Posterior cingulate gyrus (tissue), 11 donors: ENCODE measurements at regions not wholly inside any gene's neighbourhood (a gene's known extent, or its start where the extent isn't known, plus 50 kb on each side); places are given as distances from the start of the nearest gene placed in this dataset.
"Not testable (repeated sequence)": the region's sequence is repeated elsewhere in the genome, so short reads cannot be mapped to it uniquely, and the experiment has no call there.

Experiments
- DNase-seq, 10 donors: peaks; one replicate each; pipeline versions ENCODE4 v3.0.0 to v3.0.0-alpha.2; 2020 to 2021; ENCODE audit warnings: mixed read lengths in 3 of 10
- intact Hi-C: fragments of 100-400 bp; cut with DNase I; formaldehyde crosslinking; loops from one replicate; pipeline ENCODE4 v1.15.1; 2023

GRCh38 chr11:90447618-90448017, 224.8 kb upstream of the CHORDC1 start:
- peak in 1 of 10 donors; percentile 42 for DNase-seq
- intact Hi-C loops = no loop called here

DNA sequence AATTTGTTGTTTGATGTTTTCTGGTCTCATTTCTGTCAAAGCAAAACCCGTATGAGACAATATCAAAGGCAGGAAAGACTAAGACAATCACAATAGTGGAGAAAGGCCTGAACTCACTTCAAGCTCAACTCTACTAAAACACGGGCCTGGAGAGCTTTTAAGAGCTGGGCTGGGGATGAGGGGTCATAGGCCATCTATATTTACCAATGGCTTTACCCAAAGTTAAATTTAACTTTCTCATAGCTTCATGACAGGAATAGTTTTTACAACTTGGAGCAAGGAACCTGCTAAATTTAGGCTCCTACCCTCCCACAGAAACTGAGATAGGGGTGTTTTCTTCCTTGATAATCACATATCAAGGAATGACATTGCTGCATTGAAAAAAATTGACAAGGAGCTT, 223.4 kb upstream of the CHORDC1 start:
- intact Hi-C loops = no loop called here
- DNase-seq = no peak

GRCh38 chr11:90438069-90438468, 215.2 kb upstream of the CHORDC1 start:
- intact Hi-C loops = no loop called here
- DNase-seq = no peak

DNA sequence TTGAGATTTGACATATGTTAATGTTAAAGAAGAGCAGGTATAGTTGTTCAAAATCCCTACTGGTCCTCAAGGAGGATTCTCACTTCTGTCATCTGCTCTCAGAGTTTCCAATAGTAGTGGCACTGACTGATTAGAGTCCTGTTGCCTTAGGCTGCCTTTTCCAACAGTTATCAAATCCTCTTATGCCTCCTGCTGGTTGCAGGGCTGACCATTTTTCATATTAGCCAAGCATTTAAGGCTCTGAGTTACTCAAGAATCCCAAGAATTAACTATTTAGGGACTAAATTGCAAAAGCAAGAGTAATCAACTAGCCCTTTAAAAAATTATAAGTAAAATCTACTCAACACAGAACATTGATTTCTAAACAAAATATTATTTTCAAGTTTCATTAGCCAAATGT, 212.0 kb upstream of the CHORDC1 start:
- DNase-seq = no peak
- intact Hi-C loops = no loop called here

DNA sequence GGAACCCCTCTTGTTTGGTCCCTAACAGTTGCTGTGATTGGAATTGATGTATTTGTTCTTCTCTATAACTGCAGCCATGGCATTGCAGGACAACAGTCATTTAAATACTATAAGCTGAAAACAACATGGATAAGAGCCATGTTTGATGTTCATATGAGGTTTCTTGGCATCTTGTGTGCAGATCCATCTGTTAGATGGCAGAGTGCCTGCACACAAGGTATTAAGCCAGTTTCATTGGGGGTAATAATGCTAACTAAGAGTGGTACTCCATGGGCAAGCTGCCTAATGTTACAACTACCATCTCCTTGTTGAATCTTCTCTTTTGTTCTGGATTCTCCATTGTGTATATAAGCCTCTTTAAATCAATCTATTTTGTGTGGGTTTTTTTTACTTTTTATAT, 206.0 kb upstream of the CHORDC1 start:
- intact Hi-C loops = no loop called here
- no peak for DNase-seq

GRCh38 chr11:90426442-90426841, 203.6 kb upstream of the CHORDC1 start:
- intact Hi-C loops = no loop called here
- DNase-seq = no peak

DNA sequence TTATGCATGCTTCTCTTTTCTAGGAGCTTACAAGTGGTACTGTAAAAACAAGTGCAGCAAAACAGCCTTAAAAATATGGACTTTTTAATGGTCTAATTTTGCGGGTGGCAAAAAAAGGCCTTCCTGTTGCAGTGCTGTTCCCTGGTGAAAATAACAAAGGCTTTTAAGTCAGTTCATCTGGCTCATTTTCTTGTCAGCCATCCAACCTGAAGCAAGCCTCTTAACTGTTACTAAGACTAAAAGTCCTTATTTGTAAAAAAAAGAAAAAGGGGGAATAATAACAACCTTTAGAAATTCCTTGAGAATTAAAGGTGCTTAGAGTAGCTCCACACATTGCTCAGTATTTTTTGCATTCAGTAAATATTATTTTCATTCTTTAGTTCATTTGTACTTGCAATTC, 200.5 kb upstream of the CHORDC1 start:
- no peak for DNase-seq
- intact Hi-C loops = no loop called here

DNA sequence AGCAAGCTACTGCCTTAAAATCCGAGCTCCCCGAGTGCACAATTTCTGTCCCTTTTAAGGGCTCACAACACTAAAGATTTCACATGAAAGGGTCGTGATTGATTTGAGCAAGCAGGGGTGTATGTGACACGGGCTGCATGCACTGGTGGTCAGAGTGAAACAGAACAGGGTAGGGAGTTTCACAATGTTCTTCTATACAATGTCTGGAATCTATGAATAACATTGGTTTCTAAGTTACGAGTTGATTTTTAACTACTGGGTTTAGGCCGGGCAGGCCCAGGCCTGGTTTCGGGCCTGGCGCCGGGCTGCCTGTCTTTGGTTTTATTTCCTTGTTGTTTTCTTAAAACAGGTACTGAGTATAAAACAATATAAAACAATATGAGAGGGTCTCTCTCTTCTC, 199.9 kb upstream of the CHORDC1 start:
- DNase-seq, intact Hi-C loops: not testable (repeated sequence)

DNA sequence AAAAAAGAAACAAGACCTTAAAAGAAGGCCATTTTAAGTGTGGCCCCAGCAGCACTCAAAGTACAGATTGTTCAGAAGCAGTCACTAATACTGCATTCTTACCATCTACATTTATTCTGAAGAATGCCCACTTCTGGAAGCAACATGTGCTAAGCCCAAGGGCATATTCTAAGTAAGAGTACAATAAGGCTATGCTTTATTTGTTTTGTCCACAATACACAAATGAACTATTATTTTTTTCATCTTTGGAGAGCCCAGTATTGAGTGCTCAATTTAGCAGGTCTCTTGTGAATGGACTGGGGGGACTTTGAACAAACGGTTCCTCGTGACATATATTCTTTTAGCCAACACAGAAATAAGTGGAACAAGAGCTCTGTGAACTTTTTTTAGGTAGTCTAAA, 191.4 kb upstream of the CHORDC1 start:
- intact Hi-C loops = no loop called here
- no peak for DNase-seq

- intact Hi-C loops = no loop called here
Observed at GRCh38 chr11:90407350-90407749, 184.5 kb upstream of the CHORDC1 start.

DNA sequence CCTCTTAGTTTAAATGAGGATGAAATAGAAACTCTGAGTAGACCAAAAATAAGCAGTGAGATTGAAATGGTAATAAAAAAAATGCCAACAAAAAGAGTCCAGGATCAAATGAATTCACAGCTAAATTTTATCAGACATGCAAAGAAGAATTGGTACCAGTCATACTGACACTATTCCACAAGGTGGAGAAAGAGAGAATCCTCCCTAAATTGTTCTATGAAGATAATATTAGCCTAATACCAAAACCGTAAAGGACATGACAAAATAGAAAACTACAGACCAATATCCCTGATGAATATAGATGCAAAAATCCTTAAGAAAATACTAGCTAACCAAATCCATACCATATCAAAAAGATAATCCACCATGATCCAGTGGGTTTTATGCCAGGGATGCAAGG, 169.8 kb upstream of the CHORDC1 start:
- no peak for DNase-seq
- intact Hi-C loops = no loop called here

More at GRCh38 chr11:90407350-90407749, 184.5 kb upstream of the CHORDC1 start:
- DNase-seq = no peak

DNA sequence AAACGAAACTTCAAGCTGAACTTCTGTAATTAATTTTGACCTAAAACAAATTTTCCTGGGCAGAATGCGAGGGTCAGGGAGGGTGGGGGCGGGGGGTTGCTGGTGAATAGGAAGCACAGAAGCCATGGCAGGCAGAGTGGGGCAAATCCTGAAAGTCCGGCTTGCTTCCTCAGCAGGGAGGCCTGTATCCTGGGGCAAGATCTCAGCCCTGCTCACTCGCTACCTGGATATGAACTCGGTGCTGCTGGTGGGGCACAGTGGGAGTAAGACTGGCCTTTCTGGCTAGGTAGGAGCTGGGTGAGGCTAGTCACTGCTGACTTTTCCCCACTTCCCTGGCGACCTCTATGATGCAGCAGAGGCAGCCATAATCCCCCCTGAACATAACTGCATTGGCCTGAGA, 168.9 kb upstream of the CHORDC1 start:
- DNase-seq = peak in 1 of 10 donors; percentile 33
- intact Hi-C loops = no loop called here

GRCh38 chr11:90380206-90380605, 157.4 kb upstream of the CHORDC1 start:
- intact Hi-C loops = no loop called here
- DNase-seq = peak in 1 of 10 donors; percentile 59

- DNase-seq = no peak
- intact Hi-C loops = no loop called here
Observed at GRCh38 chr11:90373971-90374370, 151.1 kb upstream of the CHORDC1 start.

GRCh38 chr11:90364527-90364926, 141.7 kb upstream of the CHORDC1 start:
- DNase-seq = no peak
- intact Hi-C loops = no loop called here

- no peak for DNase-seq
- intact Hi-C loops = no loop called here
Observed at GRCh38 chr11:90363739-90364138, 140.9 kb upstream of the CHORDC1 start.

DNA sequence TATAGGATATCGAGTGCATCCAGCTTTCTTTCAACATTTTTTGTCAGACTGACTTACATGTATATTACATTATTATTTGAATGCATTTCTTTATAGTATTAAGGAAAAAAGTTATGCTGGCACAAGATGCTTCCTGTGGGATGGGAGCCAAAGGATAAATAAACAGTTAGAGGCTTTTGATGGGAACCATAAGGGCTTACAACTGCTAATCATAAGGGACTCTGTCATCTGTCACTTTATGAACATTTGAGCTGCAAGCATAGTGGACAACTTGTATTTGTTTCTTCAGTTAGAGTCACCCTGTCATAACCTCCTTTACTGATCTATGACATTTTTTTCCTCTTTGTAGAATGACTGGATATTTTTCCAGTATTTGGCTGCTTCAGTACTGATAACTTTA, 132.4 kb upstream of the CHORDC1 start:
- no peak for DNase-seq

GRCh38 chr11:90349731-90350130, 126.9 kb upstream of the CHORDC1 start:
- intact Hi-C loops = no loop called here
- no peak for DNase-seq

More for the DNA sequence above, 132.4 kb upstream of the CHORDC1 start:
- intact Hi-C loops = no loop called here

DNA sequence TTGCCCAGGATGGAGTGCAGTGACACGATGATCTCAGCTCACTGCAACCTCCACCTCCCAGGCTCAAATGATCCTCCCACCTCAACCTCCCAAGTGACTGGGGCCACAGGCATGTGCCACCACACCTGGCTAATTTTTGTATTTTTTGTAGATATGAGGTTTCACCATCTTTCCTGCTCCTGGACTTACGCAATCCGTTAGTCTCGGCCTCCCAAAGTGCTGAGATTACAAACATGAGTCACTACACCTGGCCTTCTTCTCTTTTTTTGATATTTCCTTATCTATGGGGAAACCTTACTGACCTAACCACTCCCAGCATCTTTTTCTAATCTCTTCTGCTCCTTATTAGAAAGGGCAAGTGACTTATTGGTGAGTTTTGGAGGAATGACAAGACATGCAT, 121.7 kb upstream of the CHORDC1 start:
- intact Hi-C loops = no loop called here
- no peak for DNase-seq

- DNase-seq = no peak
- intact Hi-C loops = no loop called here
Observed at GRCh38 chr11:90343673-90344072, 120.8 kb upstream of the CHORDC1 start.

- no peak for DNase-seq
- intact Hi-C loops = no loop called here
Observed at GRCh38 chr11:90341986-90342385, 119.1 kb upstream of the CHORDC1 start.

DNA sequence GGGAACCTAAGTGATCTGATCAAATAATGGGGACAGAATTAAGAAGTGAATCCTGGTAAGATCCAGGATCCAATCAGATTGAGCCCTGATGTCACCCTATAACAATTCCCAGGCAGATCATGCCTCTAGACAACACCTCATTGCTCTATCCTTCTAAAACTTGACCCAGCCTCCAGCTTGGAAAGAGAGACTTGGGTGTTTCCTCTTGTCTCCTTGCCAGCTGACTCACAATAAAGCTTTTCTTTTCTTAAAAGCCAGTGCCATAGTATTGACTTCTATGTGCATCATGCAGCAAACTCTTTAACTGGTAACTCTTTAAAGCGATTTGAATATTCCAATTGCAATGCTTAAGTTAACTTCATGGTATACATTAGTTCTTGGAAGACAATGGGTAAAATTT, 109.6 kb upstream of the CHORDC1 start:
- intact Hi-C loops = no loop called here
- DNase-seq = no peak

DNA sequence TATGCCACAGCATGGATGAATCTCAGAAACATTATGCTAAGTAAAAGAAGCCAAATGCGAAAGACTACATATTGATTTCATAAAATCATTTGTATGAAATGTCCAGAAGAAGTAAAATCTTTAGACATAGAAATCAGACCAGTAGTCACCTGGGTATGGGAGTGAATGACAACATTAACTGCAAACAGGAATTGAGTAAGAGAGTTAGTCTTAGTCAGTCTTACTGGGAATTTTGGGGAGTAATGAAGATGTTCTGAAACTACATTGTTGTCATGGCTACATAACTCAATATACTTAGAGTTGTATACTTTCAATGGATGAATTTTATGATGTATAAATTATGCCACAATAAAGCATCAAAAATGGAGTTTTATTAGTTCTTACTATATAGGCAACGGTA, 107.8 kb upstream of the CHORDC1 start:
- intact Hi-C loops = no loop called here
- DNase-seq = no peak

DNA sequence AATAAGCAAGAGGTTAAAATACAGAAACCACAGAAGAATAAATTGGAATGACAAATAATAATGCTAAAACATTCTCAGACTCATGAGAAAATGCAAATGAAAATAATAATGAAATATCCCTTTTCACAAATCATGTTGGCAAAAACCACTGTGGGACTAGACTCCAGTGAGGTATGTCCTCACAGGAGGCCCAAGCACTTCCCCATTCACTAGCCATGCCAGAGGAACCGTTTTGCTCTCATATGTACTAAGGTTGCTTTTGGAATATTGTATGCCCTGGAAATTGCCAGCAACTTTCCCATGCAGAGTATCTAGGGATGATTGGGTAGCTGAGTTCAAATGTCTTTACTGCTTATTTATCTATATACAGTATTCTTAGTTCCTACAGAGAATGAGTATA, 106.2 kb upstream of the CHORDC1 start:
- intact Hi-C loops = no loop called here
- no peak for DNase-seq
